ENCODE measurements at regions not wholly inside any gene's neighbourhood (a gene's known extent, or its start where the extent isn't known, plus 50 kb on each side); places are given as distances from the start of the nearest gene placed in this dataset.
"Not testable (repeated sequence)": the region's sequence is repeated elsewhere in the genome, so short reads cannot be mapped to it uniquely, and the experiment has no call there.

GRCh38 chr4:83947125-83947829, 411.4 kb downstream of the GPAT3 start:
- no peaks in the 10 kb centered on the region for H3K79me2 ChIP-seq (ENCODE audit: insufficient read depth, low read length)
- H2AFZ ChIP-seq (ENCODE audit: low read depth, low read length, severe bottlenecking): no peak overlapping the region
- no peak overlapping the region for H3K4me2 ChIP-seq (ENCODE audit: low read depth, low read length, poor library complexity, severe bottlenecking)
- no peaks in the 10 kb centered on the region for H4K20me1 ChIP-seq (ENCODE audit: low read depth, low read length)
- H3K27me3 ChIP-seq (ENCODE audit: low read length): no peaks in the 10 kb centered on the region
- H3K9ac ChIP-seq (ENCODE audit: low read length): no peak overlapping the region
- TF ChIP-seq EZH2phosphoT487 (conservative IDR thresholded peaks at IDR 0.05; ENCODE audit: low read length): no peak
- TF ChIP-seq CTCF (IDR thresholded peaks at IDR 0.05; ENCODE audit: insufficient read depth, low read length, poor library complexity, severe bottlenecking): no peak
- H3F3A ChIP-seq (ENCODE audit: insufficient read depth): no peaks in the 10 kb centered on the region
- H3K9me3 ChIP-seq (ENCODE audit: insufficient read depth, low read length): no peaks in the 10 kb centered on the region
- H3K9me2 ChIP-seq (replicated peaks; ENCODE audit: insufficient read depth, low read length): no peaks in the 10 kb centered on the region
- H3K36me3 ChIP-seq (ENCODE audit: low read length): no peaks in the 10 kb centered on the region
- H3K4me3 ChIP-seq (ENCODE audit: insufficient read depth, low read length, poor library complexity, severe bottlenecking): no peak overlapping the region
- no peak overlapping the region for H3K27ac ChIP-seq (ENCODE audit: low read depth, low read length)

GRCh38 chr4:83943691-83944090, 407.8 kb downstream of the GPAT3 start:
- not testable (repeated sequence) for H3K9me2 ChIP-seq (replicated peaks; ENCODE audit: insufficient read depth, low read length); H3K27me3 ChIP-seq (ENCODE audit: low read length); H3K9ac ChIP-seq (ENCODE audit: low read length); H3K4me2 ChIP-seq (ENCODE audit: low read depth, low read length, poor library complexity, severe bottlenecking); H4K20me1 ChIP-seq (ENCODE audit: low read depth, low read length); H3K36me3 ChIP-seq (ENCODE audit: low read length); H3K9me3 ChIP-seq (ENCODE audit: insufficient read depth, low read length); H2AFZ ChIP-seq (ENCODE audit: low read depth, low read length, severe bottlenecking); H3K79me2 ChIP-seq (ENCODE audit: insufficient read depth, low read length); H3K27ac ChIP-seq (ENCODE audit: low read depth, low read length); H3F3A ChIP-seq (ENCODE audit: insufficient read depth); H3K4me3 ChIP-seq (ENCODE audit: insufficient read depth, low read length, poor library complexity, severe bottlenecking)

GRCh38 chr4:83932750-83933391, 397.0 kb downstream of the GPAT3 start:
- Histone ChIP-seq H3K36me3 (ENCODE audit: low read length) (no peaks in the 10 kb centered on the region), H2AFZ (ENCODE audit: low read depth, low read length, severe bottlenecking) (no peak overlapping the region), H3K4me2 (ENCODE audit: low read depth, low read length, poor library complexity, severe bottlenecking) (no peak overlapping the region), H3K27ac (ENCODE audit: low read depth, low read length) (no peak overlapping the region), H3K79me2 (ENCODE audit: insufficient read depth, low read length) (no peaks in the 10 kb centered on the region), H3F3A (ENCODE audit: insufficient read depth) (no peaks in the 10 kb centered on the region), H3K9me3 (ENCODE audit: insufficient read depth, low read length) (no peaks in the 10 kb centered on the region), H4K20me1 (ENCODE audit: low read depth, low read length) (no peaks in the 10 kb centered on the region), H3K9ac (ENCODE audit: low read length) (no peak overlapping the region), H3K4me3 (ENCODE audit: insufficient read depth, low read length, poor library complexity, severe bottlenecking) (no peak overlapping the region), H3K9me2 (replicated peaks; ENCODE audit: insufficient read depth, low read length) (no peaks in the 10 kb centered on the region), H3K27me3 (ENCODE audit: low read length) (no peaks in the 10 kb centered on the region)
- no peak for TF ChIP-seq EZH2phosphoT487 (conservative IDR thresholded peaks at IDR 0.05; ENCODE audit: low read length)
- TF ChIP-seq CTCF (IDR thresholded peaks at IDR 0.05; ENCODE audit: insufficient read depth, low read length, poor library complexity, severe bottlenecking): no peak

Data from SU-DHL-6 (cell line).